ENCODE measurements at regions not wholly inside any gene's neighbourhood (a gene's known extent, or its start where the extent isn't known, plus 50 kb on each side); places are given as distances from the start of the nearest gene placed in this dataset.

GRCh38 chr10:37643187-37643586 is 214.2 kb downstream of the ZNF248 start:
- Histone ChIP-seq H3K4me2 (replicated peaks; ENCODE audit: low read depth, low read length, poor library complexity, severe bottlenecking) (no peak overlapping the region), H3K9ac (ENCODE audit: low read length) (no peak overlapping the region), H3K36me3 (replicated peaks in 1 of 2; ENCODE audit: control extremely low read depth in 1 of 2, control insufficient read depth in 1 of 2, extremely low read depth in 1 of 2, insufficient read depth in 2 of 2, low read length in 1 of 2) (no peaks in the 10 kb centered on the region), H4K20me1 (ENCODE audit: control insufficient read depth, insufficient read depth, low read length, poor library complexity, severe bottlenecking) (no peaks in the 10 kb centered on the region), H3K27me3 (replicated peaks in 1 of 4; ENCODE audit: control extremely low read depth in 1 of 4, control insufficient read depth in 3 of 4, insufficient read depth in 4 of 4, low read length in 3 of 4) (no peaks in the 10 kb centered on the region), H3K79me2 (ENCODE audit: control insufficient read depth, insufficient read depth, low read length) (no peaks in the 10 kb centered on the region), H3K27ac (ENCODE audit: low read length in 2 of 2) (no peak overlapping the region), H3K9me3 (ENCODE audit: control extremely low read depth in 1 of 3, control insufficient read depth in 2 of 3, insufficient read depth in 1 of 3, low read length in 2 of 3) (peaks cover 0 to 16% (median 1%) of the 10 kb centered on the region in 3 donors), H3K4me1 (ENCODE audit: control insufficient read depth in 2 of 2, insufficient read depth in 2 of 2, low read length in 2 of 2) (no peaks in the 10 kb centered on the region), H2AFZ (ENCODE audit: insufficient read depth, low read depth, low read length, poor library complexity, severe bottlenecking) (no peak overlapping the region), H3K4me3 (ENCODE audit: control extremely low read depth in 1 of 5, extremely low read depth in 1 of 5, insufficient read depth in 1 of 5, low read depth in 2 of 5, low read length in 4 of 5) (no peak overlapping the region)
- no peak for DNase-seq
- no peak overlapping the region for H3K4me3 Mint-ChIP-seq
- H3K27ac Mint-ChIP-seq: no peak overlapping the region
- no peaks in the 10 kb centered on the region for H3K9me3 Mint-ChIP-seq (ENCODE audit: insufficient read depth)
- H3K4me1 Mint-ChIP-seq: no peaks in the 10 kb centered on the region
- TF ChIP-seq CTCF (IDR thresholded peaks at IDR 0.05) (no peak), EZH2 (IDR thresholded peaks at IDR 0.05; ENCODE audit: borderline replicate concordance, insufficient read depth, low read depth, low read length, poor library complexity, severe bottlenecking) (no peak)
- no peak for ATAC-seq (ENCODE audit: low read depth)
- intact Hi-C loops (cut with micrococcal nuclease): no loop called here
- no CpG with 5 or more reads among the region's 1 CpG for WGBS (ENCODE audit: insufficient coverage)
- no peaks in the 10 kb centered on the region for H3K27me3 Mint-ChIP-seq
- ChIA-PET CTCF (no interaction called here), POLR2A (no interaction called here)

GRCh38 chr10:37640301-37640700 is 217.1 kb downstream of the ZNF248 start:
- peaks cover 0 to 27% (median 0%) of the 10 kb centered on the region in 3 donors for H3K9me3 ChIP-seq (ENCODE audit: control extremely low read depth in 1 of 3, control insufficient read depth in 2 of 3, insufficient read depth in 1 of 3, low read length in 2 of 3)
- no peaks in the 10 kb centered on the region for H3K4me1 ChIP-seq (ENCODE audit: control insufficient read depth in 2 of 2, insufficient read depth in 2 of 2, low read length in 2 of 2)
- intact Hi-C loops (cut with micrococcal nuclease): no loop called here
- ChIA-PET CTCF (no interaction called here), POLR2A (no interaction called here)
- H3K27ac ChIP-seq (ENCODE audit: low read length in 2 of 2): no peak overlapping the region
- Mint-ChIP-seq H3K4me1 (no peaks in the 10 kb centered on the region), H3K9me3 (ENCODE audit: insufficient read depth) (peaks cover 13% of the 10 kb centered on the region), H3K27me3 (no peaks in the 10 kb centered on the region), H3K4me3 (no peak overlapping the region), H3K27ac (no peak overlapping the region)
- H3K36me3 ChIP-seq (replicated peaks in 1 of 2; ENCODE audit: control extremely low read depth in 1 of 2, control insufficient read depth in 1 of 2, extremely low read depth in 1 of 2, insufficient read depth in 2 of 2, low read length in 1 of 2): no peaks in the 10 kb centered on the region
- WGBS (ENCODE audit: insufficient coverage): 98% methylated on average over 6 of the region's 8 CpGs
- H4K20me1 ChIP-seq (ENCODE audit: control insufficient read depth, insufficient read depth, low read length, poor library complexity, severe bottlenecking): no peaks in the 10 kb centered on the region
- H3K27me3 ChIP-seq (replicated peaks in 1 of 4; ENCODE audit: control extremely low read depth in 1 of 4, control insufficient read depth in 3 of 4, insufficient read depth in 4 of 4, low read length in 3 of 4): no peaks in the 10 kb centered on the region
- no peaks in the 10 kb centered on the region for H3K79me2 ChIP-seq (ENCODE audit: control insufficient read depth, insufficient read depth, low read length)
- DNase-seq (no peak), ATAC-seq (ENCODE audit: low read depth) (no peak)
- H3K4me2 ChIP-seq (replicated peaks; ENCODE audit: low read depth, low read length, poor library complexity, severe bottlenecking): no peak overlapping the region
- no peak overlapping the region for H3K4me3 ChIP-seq (ENCODE audit: control extremely low read depth in 1 of 5, extremely low read depth in 1 of 5, insufficient read depth in 1 of 5, low read depth in 2 of 5, low read length in 4 of 5)
- H3K9ac ChIP-seq (ENCODE audit: low read length): no peak overlapping the region
- H2AFZ ChIP-seq (ENCODE audit: insufficient read depth, low read depth, low read length, poor library complexity, severe bottlenecking): no peak overlapping the region
- TF ChIP-seq EZH2 (IDR thresholded peaks at IDR 0.05; ENCODE audit: borderline replicate concordance, insufficient read depth, low read depth, low read length, poor library complexity, severe bottlenecking) (no peak), CTCF (IDR thresholded peaks at IDR 0.05) (no peak)
